ENCODE measurements at regions not wholly inside any gene's neighbourhood (a gene's known extent, or its start where the extent isn't known, plus 50 kb on each side); places are given as distances from the start of the nearest gene placed in this dataset.
"Not testable (repeated sequence)": the region's sequence is repeated elsewhere in the genome, so short reads cannot be mapped to it uniquely, and the experiment has no call there.

DNA sequence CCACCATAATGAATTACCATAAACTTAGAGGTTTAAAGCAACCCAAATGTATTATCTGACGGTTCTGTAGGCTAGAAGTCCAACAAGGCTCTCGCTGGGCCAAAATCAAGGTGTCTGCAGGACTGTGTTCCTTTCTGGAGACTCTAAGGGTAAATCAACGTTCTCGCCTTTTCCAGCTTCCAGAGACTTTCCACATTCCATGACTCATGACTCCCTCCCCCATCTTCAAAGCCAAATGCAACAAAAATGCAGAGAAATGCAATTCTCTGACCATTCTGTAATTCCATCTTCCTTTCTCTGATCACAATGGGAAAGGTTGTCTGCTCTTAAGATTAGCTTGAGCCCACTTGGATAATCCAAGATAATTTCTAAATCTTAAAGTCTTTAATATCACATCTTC lies 287.1 kb downstream of the LTN1 start:
- DNase-seq (ENCODE audit: low read depth), result peak; percentile 22

DNA sequence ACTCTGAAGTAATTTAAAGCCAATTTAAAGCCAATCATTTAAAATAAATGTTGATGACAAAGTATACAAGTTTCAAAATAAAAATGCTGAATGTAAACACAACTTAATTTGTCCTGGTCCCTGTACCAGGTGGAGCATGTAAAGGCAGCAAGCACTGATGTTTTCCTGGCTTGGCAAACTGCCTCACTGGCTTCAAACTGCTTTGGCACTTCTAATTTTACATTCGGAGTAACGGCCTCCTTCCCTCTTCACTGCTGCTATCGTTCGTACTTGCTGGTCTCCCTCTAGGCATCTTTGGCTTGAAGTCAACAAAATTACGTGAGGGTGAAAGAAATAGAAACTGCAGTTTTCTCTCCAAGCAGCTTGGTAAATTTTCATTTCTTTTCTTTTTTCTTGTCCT lies 287.9 kb downstream of the LTN1 start:
- no peak for DNase-seq (ENCODE audit: low read depth)

DNA sequence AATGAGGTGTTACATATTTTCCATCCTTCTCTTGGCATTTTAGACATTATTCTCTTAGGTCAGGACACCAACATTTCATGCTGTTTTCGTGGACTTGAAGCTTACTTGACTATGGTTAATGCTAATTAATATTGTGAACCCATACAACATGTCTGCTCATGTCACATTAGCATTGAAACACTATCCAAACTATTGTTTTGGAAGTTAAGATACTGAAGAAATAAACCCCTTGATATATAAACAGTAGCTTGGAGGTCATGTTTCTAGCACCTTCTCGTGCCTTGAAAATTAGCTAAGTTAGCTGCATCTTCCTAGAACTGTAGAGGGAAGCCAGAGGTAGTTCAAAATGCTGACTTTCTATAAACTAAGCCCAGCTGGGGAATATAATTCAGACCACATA lies 288.8 kb downstream of the LTN1 start:
- no peak for DNase-seq (ENCODE audit: low read depth)

DNA sequence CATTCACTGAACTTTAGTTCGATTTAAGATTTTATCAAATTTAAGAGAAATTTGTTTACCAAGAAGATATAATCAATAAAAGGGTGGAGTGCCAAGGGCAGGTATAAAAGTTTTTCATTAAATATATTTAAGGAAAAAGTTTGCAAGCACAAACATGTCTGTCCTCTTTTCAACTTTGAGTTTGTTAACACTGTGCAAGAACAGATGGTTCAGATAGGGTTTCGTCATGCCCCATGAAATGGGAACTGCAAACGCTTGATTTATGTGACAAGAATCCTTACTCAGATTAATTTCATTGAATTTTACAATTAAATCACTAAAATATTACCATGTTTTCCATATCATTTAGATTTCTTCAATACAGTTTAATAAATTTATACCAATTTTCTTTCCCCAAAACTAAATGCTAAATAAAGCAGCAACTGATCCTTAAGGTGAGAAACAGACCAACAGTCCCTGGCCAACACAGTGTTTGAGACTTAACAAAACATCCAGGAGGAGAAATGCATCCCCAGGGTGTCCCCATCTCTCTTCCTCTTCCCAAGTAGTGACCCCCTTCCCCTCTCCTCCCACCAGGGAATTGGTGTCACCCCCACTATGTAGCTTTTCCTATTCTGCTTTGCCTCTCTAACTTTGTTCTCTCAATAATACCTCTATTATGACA lies 292.9 kb downstream of the LTN1 start:
- DNase-seq (ENCODE audit: low read depth), result no peak

DNA sequence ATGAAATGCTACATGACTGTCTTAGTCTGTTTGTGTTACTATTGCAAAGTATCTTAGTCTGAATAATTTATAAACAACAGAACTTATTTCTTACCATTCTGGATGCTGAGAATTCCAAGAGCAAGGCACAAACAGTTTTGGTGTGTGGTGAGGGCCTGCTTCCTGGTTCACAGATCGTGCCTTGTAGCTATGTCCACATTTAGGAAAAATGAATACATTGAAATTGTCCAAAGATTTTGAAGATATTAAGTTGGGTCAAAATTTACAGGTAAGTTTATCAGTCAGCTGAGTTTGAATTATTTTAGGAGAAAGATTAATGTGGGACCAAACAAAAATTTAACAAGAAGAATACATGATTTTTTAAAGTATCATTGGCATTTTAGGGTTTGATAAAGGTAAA lies 293.5 kb downstream of the LTN1 start:
- DNase-seq (ENCODE audit: low read depth), result no peak

DNA sequence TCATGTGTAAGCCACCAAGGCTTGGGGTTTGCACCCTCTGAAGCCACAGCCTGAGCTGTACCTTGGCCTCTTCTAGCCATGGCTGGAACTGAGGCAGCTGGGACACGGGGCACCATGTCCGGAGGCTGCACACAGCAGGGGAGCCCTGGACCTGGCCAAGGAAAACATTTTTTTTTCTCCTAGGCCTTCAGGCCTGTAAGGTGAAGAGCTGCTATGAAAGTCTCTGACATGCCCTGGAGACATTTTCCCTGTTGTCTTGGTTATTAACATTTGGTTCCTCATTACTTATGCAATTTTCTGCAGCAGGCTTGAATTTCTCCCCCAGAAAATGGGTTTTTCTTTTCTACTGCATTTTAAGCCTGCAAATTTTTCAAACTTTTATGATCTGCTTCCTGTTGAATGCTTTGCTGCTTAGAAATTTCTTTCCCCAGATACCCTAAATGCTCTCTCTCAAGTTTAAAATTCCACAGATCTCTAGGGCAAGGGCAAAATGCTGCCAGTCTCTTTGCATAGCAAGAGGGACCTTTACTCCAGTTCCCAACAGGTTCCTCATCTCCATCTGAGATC lies 295.8 kb downstream of the LTN1 start:
- DNase-seq (ENCODE audit: low read depth), result no peak

DNA sequence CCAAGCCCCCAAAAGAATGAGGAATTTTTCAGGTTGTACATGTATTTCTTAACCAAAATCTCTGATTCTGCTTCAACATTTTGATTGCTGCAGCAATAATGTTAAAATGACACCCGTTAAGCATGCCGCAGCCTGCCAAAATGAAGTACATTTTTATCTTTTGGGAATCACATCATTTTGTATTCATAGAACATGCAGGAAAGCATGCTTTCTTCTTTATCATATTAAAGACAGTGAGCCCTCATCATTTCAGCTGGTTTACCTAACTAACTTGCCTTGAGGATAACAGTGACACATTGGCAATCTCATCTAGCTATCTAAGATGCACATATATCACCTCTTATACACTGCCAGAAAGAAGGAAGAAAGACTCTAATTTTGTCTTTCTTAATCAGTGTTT lies 299.2 kb downstream of the LTN1 start:
- no peak for DNase-seq (ENCODE audit: low read depth)

DNA sequence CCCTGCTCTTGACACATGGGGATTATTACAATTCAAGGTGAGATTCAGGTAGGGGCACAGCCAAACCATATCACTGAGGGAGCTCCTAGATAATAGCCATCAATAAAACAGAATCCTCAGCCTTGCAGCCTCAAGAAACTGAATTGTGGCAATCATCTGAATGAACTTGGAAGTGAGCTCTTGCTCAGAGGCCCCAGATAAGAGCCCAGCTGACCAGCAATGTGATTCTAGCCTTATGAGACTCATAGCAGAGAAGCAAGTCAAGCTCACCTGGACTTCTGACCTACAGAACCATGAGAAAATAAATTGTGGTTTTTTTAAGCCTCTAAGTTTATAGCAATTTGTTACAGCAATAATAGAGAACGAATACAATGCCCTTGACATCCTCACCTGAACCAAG lies 302.5 kb downstream of the LTN1 start:
- DNase-seq (ENCODE audit: low read depth), result no peak

DNA sequence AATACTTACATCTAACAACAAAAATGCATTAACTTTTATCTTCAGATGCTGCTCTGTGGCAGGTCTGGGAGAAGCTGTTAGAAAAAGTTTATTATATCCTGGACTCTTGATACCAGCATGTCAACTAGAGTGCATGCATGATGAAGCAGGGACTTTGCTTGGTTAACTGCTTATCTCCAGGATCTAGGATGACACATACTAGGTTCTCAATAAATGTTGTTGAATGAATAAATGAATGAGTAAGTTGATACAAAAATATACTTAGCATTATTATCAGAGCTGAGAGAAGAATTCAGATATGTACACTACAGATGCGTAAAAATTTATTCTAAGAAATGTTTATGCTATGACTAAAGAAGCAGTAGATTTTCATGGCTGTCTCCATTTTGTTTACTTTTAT lies 304.3 kb downstream of the LTN1 start:
- DNase-seq (ENCODE audit: low read depth), result no peak

DNA sequence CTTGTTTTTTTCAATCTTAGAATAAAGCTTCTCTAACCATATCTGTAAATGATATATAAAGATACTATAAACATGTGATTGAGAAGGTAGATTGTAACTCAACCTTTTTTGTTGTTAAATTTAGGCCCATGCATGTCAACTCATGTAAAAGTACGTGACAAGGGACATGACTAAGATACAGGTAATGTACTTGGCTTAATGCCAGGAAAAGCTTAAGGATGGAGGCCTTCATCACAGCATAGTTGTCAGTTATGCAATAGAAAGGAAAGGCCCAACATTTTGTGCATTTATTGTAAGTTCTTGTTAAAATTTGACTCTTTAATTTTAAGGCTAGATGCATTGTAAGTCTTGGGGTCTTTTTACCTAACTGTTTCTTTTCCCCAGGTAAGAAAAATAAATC lies 305.1 kb downstream of the LTN1 start:
- peak; percentile 9 for DNase-seq (ENCODE audit: low read depth)

DNA sequence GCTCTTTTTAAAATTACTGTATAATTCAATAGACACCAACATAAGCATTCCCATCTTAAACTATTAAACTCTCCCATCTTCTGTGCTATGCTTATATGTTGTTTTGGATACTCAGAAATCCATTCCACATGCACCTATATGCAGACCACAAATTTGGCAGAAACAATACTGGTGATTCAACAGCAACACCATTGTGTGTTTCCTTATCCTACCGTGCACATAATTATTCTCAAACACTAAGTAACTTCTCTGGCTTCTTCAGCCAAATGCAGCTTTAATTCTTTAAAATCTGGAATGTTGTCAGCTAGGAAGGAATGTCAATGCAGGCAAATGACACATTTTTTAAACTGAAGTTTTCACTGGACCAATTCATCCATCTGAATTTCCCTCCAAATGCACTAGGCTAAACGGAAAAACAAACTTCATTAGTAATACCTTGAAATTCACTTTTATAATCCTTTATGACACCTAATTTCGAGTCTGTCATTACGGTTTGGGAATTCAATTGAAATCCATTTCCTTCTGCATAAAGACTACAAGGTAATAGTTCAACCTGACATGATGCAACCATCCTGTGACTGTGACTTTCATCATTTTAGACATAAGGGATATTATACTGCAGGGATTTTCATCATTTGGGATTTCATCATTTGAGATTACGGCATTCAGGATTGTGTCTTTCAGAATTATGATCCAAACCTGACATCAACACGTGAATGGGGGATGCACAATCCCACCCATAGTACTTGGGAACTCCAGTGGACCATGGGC lies 308.5 kb downstream of the LTN1 start:
- no peak for DNase-seq (ENCODE audit: low read depth)

DNA sequence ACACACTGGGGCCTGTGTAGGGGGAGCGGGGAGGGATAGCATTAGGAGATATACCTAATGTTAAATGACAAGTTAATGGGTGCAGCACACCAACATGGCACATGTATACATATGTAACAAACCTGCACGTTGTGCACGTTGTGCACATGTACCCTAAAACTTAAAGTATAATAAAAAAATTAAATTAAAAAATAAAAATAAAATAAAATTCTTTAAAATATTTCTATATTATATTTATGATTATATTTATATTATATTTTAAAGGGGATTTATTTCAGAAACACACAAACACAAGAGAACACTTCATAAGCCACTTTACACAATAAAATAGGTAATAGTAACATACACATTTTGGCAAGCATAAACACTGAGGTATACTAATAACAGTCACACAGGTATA lies 309.8 kb downstream of the LTN1 start:
- not testable (repeated sequence) for DNase-seq (ENCODE audit: low read depth)

DNA sequence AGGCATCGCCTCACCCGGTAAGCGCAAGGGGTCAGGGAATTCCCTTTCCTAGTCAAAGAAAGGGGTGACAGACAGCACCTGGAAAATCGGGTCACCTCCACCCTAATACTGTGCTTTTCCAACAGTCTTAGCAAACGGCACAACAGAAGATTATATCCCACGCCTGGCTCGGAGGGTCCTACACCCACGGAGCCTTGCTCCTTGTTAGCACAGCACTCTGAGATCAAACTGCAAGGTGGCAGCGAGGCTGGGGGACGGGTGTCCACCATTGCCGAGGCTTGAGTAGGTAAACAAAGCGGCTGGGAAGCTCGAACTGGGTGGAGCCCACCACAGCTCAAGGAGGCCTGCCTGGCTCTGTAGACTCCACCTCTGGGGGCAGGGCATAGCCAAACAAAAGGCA lies 315.6 kb downstream of the LTN1 start:
- DNase-seq (ENCODE audit: low read depth), result not testable (repeated sequence)

DNA sequence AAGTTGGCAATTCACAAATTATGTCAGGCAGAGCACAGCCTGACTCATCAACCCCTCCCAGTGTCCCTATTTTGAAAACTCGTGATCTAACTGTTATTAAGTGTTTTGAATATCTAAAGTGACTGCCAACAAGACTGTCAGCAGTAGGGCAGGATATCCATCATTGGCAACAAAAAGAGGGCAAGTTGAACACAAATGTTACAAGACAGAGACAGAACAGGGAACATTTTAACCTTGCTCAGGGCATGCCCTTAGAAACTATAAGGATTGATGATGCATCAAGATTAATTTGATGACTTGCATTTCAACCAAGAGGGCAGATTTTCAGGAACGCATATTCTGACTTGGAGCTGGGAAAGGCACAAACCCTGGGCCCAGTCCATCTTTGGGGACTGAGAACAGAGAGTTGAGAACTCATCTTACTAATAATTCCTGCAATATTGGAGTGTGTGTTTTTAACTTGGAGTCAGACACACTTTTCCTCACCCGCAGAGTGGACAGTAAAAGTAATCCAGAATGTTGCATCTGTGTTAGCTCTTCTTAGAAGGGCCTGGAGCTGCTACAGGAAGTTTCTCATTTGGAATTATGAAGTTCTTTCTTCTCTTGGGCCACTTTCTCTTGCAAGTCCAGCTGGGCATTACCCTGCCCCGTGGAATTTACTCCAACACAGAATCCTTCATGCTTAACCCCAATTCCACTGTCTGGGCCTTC lies 317.2 kb downstream of the LTN1 start:
- DNase-seq (ENCODE audit: low read depth), result peak; percentile 14

DNA sequence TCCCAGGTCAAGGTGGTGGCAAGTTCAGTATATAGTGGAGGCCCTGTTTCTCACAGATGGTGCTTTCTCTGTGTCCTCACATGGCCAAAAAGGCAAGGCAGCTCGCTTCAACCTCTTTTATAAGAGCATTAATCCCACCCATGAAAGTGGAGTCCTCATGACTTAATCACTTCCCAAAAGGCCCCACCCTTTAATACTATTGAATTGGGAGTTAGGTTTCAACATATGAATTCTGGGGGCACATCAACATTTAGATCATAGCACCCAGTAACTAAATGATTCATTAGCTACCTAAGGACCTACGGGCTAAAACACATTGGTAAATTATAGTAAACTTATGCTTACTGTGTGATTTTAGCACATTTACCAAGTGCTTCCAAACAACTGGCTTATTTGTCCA lies 317.9 kb downstream of the LTN1 start:
- no peak for DNase-seq (ENCODE audit: low read depth)

DNA sequence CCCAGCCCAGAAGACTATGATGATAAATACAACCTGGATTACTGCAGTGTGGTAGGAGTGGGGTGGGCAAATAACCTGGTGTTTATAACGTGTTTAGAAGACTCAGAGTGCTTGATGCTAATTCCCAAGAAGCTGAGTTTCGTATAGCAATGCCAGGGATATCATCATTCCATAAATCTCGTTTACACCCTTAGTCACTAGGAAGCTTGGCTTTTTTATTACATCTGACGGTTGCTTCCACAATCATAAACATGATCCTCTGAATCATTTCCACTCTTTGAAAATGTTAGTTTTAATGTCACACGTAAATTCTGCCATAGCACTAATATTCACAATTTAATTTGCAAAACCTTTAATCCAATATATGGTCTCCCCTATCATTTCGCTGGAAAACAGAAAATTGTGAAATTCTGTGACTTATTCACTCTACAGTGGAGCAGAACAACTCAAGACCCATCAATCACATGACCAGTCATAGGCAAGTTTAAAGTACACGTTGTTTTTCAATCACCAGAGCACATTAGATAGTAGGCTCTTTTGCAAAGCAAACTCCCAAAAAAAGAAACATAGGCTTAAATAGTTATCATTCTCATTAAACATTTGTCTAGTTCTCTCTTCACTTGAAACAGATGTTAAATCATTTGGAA lies 321.0 kb downstream of the LTN1 start:
- DNase-seq (ENCODE audit: low read depth), result no peak

DNA sequence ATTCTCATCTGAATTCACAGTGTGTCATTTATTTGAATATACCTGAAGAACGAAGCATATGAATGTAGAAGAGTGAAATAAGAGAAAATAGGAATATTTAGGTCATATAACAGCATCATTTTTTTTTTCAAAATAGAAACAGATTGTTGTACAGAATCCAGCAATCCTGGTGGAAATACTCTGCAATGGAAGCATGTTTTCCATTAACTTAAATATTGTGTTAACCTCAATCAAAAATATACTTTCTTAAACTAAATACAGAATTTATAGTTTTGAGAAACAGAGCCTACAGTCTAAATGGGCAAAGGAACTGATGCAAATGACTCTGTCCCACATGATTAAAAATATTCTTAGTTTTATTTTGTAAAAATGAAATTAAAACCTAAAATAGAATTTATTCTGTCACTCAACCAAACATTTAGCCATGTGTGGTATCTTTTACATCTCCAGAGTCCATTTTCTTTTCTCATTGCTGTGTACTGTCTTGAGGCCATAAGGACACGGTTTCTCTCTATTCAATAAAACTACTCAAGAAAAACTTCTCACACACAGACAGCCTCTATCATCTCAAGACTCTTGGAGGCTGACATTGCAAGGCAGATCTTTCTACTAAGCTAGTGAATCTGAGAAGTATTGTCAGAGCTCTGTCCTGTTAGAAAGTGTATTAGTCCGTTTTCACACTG lies 322.6 kb downstream of the LTN1 start:
- no peak for DNase-seq (ENCODE audit: low read depth)

DNA sequence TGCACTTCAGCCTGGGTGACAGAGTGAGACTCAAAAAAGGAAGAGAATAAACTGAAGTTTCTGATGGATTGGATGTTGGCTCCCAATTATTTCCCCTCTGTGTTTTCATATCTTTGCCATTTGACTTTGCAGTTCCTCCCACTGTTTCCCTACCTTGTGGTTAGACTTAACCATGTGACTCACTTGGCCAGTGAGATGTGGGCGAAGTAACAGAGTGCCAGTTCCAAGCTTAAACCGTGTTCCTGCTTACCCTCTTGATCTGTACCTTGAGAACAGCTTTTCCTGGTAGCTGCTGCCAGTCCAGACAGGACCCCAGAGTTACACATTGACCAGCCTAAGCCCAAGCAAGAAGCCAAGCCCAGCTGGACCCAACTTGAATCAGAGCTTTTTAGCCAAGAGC lies 323.4 kb downstream of the LTN1 start:
- DNase-seq (ENCODE audit: low read depth), result no peak

DNA sequence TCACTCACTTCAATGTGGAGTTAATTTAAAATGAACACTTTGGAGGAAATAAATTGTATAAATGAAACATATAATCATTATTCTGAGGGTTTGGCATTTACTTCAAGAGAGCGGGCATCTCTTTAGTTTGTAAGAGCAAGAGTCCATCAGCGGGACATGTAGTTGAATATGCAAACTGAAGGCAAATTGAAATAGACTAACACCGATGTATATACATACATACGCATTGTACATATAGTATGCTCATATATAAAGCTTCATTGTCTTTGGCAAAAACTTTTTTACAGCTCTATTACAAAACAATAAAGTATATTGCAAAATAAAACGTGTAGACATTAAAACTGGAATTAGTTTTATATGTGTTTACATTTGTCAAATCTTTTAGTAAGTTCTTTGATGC lies 328.9 kb downstream of the LTN1 start:
- DNase-seq (ENCODE audit: low read depth), result no peak

DNA sequence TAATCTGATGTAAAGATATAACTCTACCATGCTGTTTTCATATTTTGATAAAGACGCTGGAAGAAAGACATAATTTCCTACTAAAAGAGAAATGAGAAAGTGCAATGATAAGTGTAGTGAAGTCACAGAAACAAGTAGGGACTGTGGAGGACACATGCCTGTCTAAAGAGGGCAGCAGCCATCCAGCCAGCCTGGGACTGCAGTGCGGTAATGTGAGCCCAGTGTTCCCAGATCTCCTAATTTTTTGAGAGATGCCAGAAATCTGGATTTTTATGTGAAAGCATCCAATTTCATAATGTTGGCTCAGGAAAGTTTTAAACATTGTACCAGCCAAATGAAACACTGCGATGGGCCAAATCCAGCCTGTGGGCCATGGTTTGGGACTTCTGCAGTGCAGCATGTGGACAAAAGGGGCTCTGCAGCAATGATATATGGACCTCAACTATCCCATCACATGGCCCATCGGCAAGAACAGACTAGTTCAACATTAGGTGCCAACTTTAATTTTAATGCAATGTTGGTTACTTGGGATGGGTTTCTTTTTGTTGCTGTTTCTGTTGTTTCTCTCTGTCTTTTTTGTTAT lies 329.5 kb downstream of the LTN1 start:
- DNase-seq (ENCODE audit: low read depth), result no peak

DNA sequence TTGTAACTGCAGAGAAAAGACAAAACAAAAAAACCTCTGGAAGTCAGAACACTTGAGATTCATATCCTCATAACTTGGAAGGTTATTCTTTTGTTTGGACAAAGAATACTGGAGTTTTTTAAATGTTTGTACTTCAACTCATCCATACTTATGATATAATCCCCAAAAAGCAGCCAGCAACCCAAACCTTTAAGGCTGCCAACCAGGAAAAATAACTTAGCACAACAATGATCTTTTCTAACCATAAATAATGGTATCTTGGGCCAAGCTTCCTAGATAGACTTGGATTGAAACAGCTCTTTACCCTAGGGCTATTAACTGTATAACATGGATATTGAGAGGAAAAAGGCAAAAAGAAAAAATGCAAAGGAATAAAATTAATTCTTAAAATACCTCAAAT lies 335.1 kb downstream of the LTN1 start:
- no peak for DNase-seq (ENCODE audit: low read depth)
